Progenitor cell of endocrine pancreas (in vitro differentiated cells): ENCODE measurements at regions not wholly inside any gene's neighbourhood (a gene's known extent, or its start where the extent isn't known, plus 50 kb on each side); places are given as distances from the start of the nearest gene placed in this dataset.

Experiments used
- DNase-seq: peaks from one replicate; pipeline ENCODE4 v3.0.0; 2021; ENCODE audit warnings: low spot score; ENCODE audit not compliant: unreplicated experiment
- H3K27ac Mint-ChIP-seq: 2 replicates; pipeline ENCODE4 v1.8.0; 2021; ENCODE audit warnings: mild to moderate bottlenecking, moderate library complexity, mixed read lengths
- H3K27me3 Mint-ChIP-seq: 2 replicates; pipeline ENCODE4 v1.8.0; 2021; ENCODE audit warnings: mixed read lengths
- H3K36me3 Mint-ChIP-seq: 2 replicates; pipeline ENCODE4 v1.8.0; 2022; ENCODE audit warnings: mixed read lengths; ENCODE audit not compliant: insufficient read depth
- H3K4me1 Mint-ChIP-seq: 2 replicates; pipeline ENCODE4 v1.8.0; 2021; ENCODE audit warnings: low read depth, mixed read lengths
- H3K4me3 Mint-ChIP-seq: 2 replicates; pipeline ENCODE4 v1.8.0; 2021; ENCODE audit warnings: low read depth, mild to moderate bottlenecking, moderate library complexity, mixed read lengths
- H3K9me3 Mint-ChIP-seq: 2 replicates; pipeline ENCODE4 v1.8.0; 2021; ENCODE audit warnings: low read depth, mixed read lengths
- TF ChIP-seq, protein P1 (sequence below): fragments of 200-600 bp; sonication (generic); IDR thresholded peaks from one replicate; pipeline ENCODE4 v1.5.0; 2021; ENCODE audit warnings: antibody characterized with exemption, mild to moderate bottlenecking; ENCODE audit not compliant: unreplicated experiment

DNA sequence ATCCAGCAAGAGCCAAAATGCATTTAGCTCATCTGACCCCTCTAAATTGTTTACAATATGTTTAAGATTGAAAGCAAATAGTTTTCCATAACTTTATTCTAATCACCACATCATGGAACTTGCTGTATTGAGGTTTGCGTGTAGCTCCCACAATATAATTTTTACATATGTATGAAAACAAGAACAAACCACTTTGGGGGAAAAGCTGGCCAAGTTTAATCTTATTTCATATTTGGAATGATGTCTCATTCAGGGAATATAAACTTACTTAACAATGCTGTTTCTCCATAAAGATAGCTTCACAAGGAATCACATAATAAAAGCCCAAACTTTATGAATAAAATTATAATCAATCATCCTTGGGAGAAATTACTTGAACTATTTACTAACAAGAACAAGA is 194.6 kb upstream of the PCSK5 start:
- Mint-ChIP-seq H3K27me3 (no peaks in the 10 kb centered on the region), H3K27ac (no peak overlapping the region), H3K4me3 (no peak overlapping the region), H3K9me3 (no peaks in the 10 kb centered on the region), H3K36me3 (no peaks in the 10 kb centered on the region), H3K4me1 (peaks cover 2% of the 10 kb centered on the region)
- no peak for DNase-seq
- TF ChIP-seq, protein P1, sequence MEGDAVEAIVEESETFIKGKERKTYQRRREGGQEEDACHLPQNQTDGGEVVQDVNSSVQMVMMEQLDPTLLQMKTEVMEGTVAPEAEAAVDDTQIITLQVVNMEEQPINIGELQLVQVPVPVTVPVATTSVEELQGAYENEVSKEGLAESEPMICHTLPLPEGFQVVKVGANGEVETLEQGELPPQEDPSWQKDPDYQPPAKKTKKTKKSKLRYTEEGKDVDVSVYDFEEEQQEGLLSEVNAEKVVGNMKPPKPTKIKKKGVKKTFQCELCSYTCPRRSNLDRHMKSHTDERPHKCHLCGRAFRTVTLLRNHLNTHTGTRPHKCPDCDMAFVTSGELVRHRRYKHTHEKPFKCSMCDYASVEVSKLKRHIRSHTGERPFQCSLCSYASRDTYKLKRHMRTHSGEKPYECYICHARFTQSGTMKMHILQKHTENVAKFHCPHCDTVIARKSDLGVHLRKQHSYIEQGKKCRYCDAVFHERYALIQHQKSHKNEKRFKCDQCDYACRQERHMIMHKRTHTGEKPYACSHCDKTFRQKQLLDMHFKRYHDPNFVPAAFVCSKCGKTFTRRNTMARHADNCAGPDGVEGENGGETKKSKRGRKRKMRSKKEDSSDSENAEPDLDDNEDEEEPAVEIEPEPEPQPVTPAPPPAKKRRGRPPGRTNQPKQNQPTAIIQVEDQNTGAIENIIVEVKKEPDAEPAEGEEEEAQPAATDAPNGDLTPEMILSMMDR, result no peak

DNA sequence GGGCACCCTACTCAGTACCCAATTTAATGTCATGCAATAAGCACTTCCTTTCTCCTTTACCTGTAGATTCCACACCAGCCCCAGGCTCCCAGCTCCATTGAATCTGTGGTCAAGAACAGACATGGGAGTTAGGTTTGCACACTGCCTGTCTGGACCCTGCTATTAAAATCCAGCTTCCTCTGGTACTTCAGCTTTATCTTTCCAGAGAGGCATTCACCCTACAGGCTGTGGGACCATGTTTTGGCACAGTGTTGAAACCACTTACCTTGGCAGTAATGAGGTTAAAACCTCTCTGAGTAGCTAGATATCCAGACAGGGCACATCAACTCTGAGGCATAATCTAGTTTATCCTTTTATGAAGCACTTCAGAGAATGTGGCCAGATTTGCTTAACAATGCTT is 191.5 kb upstream of the PCSK5 start:
- H3K27me3 Mint-ChIP-seq, result no peaks in the 10 kb centered on the region
- no peaks in the 10 kb centered on the region for H3K9me3 Mint-ChIP-seq
- no peak overlapping the region for H3K4me3 Mint-ChIP-seq
- H3K27ac Mint-ChIP-seq, result no peak overlapping the region
- H3K36me3 Mint-ChIP-seq, result no peaks in the 10 kb centered on the region
- no peak for DNase-seq
- TF ChIP-seq, protein P1, result no peak
- H3K4me1 Mint-ChIP-seq, result peaks cover 2% of the 10 kb centered on the region

DNA sequence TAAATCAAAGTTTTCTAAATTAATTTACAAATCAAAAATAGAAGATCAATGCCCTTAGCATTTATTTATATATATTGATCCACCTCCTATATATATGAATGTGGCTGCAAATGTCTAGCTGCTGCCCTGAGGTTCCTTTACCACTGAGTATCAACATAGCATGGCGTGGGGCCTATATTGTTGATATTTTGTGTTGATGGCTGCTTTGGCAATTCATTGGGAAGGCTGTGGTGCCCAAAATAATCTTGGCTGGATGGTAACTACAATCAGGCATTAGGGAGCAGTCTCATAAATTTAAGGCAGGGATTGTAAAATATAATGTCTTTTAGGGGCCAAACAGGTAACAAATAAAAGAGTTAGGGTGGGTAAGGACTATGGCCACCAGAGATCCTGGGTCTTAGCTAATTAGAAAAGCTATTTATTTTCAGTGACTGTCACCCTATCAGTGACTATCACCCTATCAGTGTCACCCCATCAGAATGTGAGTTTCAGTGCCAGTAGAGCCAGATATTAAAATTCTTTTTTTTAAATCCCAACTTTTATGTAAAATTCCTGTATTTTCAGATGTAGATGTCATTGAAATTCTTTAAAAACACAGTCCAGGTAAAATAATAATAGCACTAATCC is 190.7 kb upstream of the PCSK5 start:
- TF ChIP-seq, protein P1, result no peak
- H3K9me3 Mint-ChIP-seq, result no peaks in the 10 kb centered on the region
- no peak overlapping the region for H3K27ac Mint-ChIP-seq
- H3K4me3 Mint-ChIP-seq, result no peak overlapping the region
- DNase-seq, result no peak
- no peaks in the 10 kb centered on the region for H3K27me3 Mint-ChIP-seq
- H3K4me1 Mint-ChIP-seq, result peaks cover 2% of the 10 kb centered on the region
- no peaks in the 10 kb centered on the region for H3K36me3 Mint-ChIP-seq

DNA sequence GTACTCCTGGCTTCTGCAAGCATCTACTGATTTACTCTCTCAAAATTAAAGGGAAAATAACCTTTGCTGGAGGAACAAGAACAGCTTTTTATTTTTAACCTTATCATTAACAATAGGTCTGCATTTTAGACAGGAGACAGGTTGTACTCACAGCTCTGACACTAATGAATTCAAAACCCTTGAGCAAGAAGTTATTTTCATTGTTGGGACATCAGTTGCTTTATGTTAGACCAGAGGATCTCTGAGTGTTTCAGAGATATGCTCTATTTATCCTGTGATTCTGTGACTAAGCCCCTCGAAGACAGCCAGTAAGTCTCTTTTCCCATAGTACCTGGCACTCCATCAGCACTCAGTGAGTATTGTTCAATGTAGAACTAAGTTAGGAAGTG is 190.2 kb upstream of the PCSK5 start:
- no peak overlapping the region for H3K27ac Mint-ChIP-seq
- H3K27me3 Mint-ChIP-seq, result no peaks in the 10 kb centered on the region
- DNase-seq, result no peak
- H3K4me3 Mint-ChIP-seq, result no peak overlapping the region
- TF ChIP-seq, protein P1, result no peak
- H3K9me3 Mint-ChIP-seq, result no peaks in the 10 kb centered on the region
- H3K36me3 Mint-ChIP-seq, result no peaks in the 10 kb centered on the region
- H3K4me1 Mint-ChIP-seq, result peaks cover 2% of the 10 kb centered on the region

DNA sequence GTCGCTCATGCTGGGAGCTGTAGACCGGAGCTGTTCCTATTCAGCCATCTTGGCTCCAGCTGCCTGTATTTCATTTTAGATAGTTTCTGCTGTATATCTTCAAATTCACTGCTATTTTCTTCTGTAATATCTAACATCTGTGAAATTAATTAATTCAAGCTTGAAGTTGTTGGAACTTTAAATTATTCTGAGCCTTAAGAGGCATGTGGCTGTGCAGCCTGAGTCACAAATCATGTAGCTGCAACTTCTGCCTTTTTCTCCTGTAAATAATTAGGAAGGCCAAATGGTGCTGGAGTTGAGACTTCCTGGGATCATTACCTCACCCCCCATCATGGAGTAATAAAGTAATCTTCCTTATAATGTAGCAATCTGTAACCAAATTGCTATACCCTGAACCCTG is 183.3 kb upstream of the PCSK5 start:
- Mint-ChIP-seq H3K27ac (no peak overlapping the region), H3K4me3 (no peak overlapping the region), H3K36me3 (no peaks in the 10 kb centered on the region), H3K27me3 (no peaks in the 10 kb centered on the region), H3K9me3 (peaks cover 4% of the 10 kb centered on the region), H3K4me1 (peaks cover 6% of the 10 kb centered on the region)
- no peak for DNase-seq
- TF ChIP-seq, protein P1, result no peak
